Retinal pigment epithelial cell (primary cell): ENCODE measurements at regions not wholly inside any gene's neighbourhood (a gene's known extent, or its start where the extent isn't known, plus 50 kb on each side); places are given as distances from the start of the nearest gene placed in this dataset.

Experiments
- DNase-seq: peaks from one replicate; pipeline ENCODE4 v3.0.0-alpha.2; 2010; ENCODE audit warnings: low read depth
- H3K4me3 ChIP-seq: 2 replicates; pipeline ENCODE4 v1.5.1; 2011; ENCODE audit warnings: mild to moderate bottlenecking, low read length, control low read depth, moderate library complexity
- CTCF ChIP-seq: conservative IDR thresholded peaks from 2 replicates; pipeline ENCODE4 v1.5.1; 2011; ENCODE audit warnings: low read depth, low read length, control low read depth, inconsistent platforms

DNA sequence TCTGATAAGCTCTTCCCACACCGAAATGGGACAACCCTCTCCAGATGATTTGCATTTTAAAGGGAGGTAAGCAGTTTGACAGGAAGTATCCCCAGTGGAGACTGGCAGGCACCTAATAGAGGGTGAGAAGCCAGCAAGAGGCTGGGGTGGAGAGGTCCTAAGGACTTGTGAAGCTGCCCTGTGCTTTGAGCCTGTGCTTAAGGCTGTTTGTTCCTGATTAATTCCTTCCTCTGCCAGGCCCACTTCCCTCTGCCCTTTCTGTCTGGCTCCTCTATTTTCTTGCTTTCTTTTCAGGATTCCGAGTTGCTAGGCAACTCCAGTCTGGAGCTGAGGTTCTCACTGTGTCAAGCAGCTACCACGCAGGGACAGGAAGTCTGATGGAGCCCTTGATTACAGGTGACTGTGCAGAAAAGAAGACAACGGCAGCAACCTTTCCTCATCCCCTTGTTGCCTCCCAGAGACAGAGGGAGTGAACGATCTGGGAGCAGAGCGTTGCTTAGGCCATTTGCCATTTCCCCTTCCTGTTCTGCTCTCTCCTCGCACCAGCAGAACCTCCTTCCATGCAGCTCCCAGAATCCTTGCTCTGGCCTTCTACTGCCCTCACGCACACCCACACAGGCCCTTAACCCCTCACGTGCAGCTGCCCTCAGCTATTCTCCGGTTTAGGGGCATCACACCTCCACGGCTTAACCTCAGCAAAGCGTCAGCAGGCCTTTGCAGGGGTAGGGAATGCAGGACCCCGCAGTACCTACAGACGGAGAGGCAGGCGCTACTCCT, 103.6 kb upstream of the CELF4 start:
- H3K4me3 ChIP-seq = no peak overlapping the region
- no peak for TF ChIP-seq CTCF
- DNase-seq = no peak

DNA sequence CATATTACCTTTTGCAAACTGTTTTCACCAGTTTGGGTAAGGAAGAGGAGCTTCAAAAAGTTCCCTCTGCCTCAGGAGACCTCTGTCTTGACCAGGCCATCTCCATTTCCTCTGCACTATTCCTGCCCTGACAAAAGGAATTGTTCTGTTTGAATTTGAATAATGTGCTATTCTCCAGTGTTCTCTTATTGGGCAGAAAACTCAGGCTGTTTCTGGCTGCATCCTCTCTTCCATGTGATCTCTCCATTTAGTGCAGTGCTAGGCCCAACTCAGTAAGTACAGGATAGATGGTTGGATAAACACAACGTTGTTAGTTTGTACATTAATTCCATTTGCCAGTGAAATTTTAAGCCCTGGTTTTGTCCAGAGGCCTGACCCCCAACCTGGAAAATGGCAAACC, 102.2 kb upstream of the CELF4 start:
- DNase-seq = no peak
- no peak overlapping the region for H3K4me3 ChIP-seq
- TF ChIP-seq CTCF = no peak

GRCh38 chr18:37666991-37667390, 101.4 kb upstream of the CELF4 start:
- no peak for DNase-seq
- no peak for TF ChIP-seq CTCF
- no peak overlapping the region for H3K4me3 ChIP-seq

DNA sequence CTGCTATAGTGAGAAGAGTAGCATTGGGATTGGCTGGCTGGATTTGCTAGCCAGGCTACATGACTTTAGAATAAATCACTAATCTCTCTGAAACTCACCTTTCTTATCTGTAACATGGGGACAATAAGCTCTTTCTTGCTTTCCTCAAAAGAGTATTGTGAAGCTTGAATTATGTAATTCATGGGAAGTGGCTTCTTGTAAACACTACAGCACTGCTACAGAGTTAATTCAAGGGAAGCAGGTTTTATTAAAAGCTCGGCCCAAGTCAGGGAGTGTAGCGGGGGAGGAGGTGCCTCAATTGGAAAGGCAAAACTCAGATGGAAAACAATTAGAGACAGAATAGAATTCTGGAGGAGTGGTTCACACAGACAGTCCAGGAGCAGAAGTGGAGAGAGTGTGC, 100.9 kb upstream of the CELF4 start:
- no peak for DNase-seq
- no peak for TF ChIP-seq CTCF
- no peak overlapping the region for H3K4me3 ChIP-seq

DNA sequence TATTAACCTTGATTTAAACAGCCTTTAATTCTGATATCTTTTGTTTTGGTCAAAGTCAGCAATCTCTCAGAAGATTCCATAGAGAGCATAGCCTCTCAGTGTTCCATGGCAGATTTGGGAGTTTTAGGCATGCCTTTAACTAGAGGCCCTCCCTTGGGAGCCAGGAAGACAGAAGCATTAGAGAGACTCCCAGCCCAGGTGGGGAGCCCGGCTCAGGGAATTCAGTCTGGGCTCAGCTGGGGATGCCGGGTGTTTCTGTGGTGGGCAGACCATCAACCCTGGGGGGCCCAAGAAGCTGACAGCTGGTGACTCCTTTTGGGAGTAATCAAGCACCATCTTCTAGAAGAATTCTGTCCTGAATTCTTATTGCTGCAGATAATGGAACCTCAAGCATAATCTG, 99.7 kb upstream of the CELF4 start:
- no peak for TF ChIP-seq CTCF
- no peak for DNase-seq
- no peak overlapping the region for H3K4me3 ChIP-seq

- DNase-seq = no peak
- no peak overlapping the region for H3K4me3 ChIP-seq
- TF ChIP-seq CTCF = no peak
Measured at GRCh38 chr18:37663446-37663845, 97.8 kb upstream of the CELF4 start.
